SK-MEL-5 (cell line): ENCODE measurements at regions not wholly inside any gene's neighbourhood (a gene's known extent, or its start where the extent isn't known, plus 50 kb on each side); places are given as distances from the start of the nearest gene placed in this dataset.

ENCODE experiments used
- DNase-seq: peaks from one replicate; pipeline ENCODE4 v3.0.0-alpha.2; 2016; ENCODE audit warnings: low read depth, low spot score
- in situ Hi-C: cut with HindIII; loops from 2 replicates; pipeline ENCODE4 v1.10.0; 2016; ENCODE audit warnings: low sequenced_read_pairs, high pct_unique_total_duplicates, low pct_unique_long_range_greater_than_20kb

DNA sequence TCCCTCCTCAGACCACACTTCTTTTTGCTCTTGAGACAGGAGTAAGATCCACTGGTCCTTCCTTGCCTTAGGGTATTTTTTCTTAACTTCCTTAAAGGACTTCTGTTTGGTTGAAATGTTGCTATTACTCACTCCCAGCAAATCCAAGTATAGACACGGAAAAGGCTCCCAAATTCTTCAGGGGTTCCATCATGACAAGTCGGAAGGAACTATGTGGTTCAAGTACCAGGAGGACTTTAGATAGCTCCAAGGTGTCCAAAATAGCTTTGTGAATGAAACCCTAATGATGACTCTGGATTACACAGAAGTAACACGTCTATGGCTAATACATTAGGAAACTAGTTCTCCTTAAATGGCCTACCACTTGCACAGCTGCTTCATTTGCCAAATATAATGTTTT is 238.7 kb downstream of the KCTD12 start:
- in situ Hi-C loops: no loop called here
- no peak for DNase-seq

- no peak for DNase-seq
Measured at GRCh38 chr13:76646946-76647345, 239.3 kb downstream of the KCTD12 start.

DNA sequence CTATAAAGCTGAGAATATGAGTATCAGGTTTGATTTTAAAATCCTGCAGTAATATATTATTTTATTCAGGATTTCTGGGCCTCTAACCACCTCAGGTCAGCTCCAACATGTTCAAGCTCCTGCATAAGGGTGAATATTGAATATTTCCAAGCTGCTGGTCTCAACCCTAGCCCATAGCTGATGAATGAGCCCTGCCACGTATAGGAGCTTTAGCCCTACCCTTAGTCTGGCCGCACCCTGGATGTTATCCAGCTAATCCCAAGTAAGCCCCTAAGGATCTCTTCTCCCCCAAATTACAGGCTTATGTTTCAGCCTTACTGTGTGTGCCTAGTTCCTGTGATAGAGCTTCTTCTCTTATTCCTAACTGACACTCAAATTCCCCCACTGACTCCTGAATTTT is 240.6 kb downstream of the KCTD12 start:
- in situ Hi-C loops: no loop called here
- no peak for DNase-seq

More at GRCh38 chr13:76646946-76647345, 239.3 kb downstream of the KCTD12 start:
- in situ Hi-C loops: no loop called here

DNA sequence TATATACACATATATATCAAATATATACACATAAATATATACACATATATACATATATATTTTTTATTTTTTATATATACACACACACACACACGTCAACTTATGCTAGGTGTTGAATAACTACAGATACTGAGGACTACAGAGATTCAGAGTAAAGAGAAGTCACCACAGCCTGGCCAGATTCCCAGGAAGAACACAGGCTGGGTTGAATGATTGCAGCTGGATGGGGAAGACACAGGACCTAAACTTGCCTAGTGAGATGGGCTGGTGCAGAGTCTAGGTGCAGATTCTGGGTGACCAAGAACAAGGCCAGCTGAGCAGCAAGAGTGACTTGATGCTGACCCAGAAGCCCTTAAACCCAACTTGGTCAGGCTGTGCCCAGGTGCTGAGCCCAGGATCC is 241.3 kb downstream of the KCTD12 start:
- in situ Hi-C loops: no loop called here
- DNase-seq: no peak

- in situ Hi-C loops: no loop called here
- DNase-seq: no peak
Measured at GRCh38 chr13:76643596-76643995, 242.6 kb downstream of the KCTD12 start.

GRCh38 chr13:76641056-76641455 is 245.1 kb downstream of the KCTD12 start:
- DNase-seq: peak; percentile 82
- in situ Hi-C loops: no loop called here

- DNase-seq: no peak
Measured at GRCh38 chr13:76638882-76639281, 247.3 kb downstream of the KCTD12 start.

GRCh38 chr13:76638181-76638580 is 248.0 kb downstream of the KCTD12 start:
- in situ Hi-C loops: no loop called here

More at GRCh38 chr13:76638882-76639281, 247.3 kb downstream of the KCTD12 start:
- in situ Hi-C loops: no loop called here

GRCh38 chr13:76637641-76638141 is 248.5 kb downstream of the KCTD12 start:
- in situ Hi-C loops: no loop called here
- no peak for DNase-seq

More at GRCh38 chr13:76638181-76638580, 248.0 kb downstream of the KCTD12 start:
- DNase-seq: no peak

GRCh38 chr13:76636829-76637228 is 249.4 kb downstream of the KCTD12 start:
- in situ Hi-C loops: no loop called here
- DNase-seq: no peak

DNA sequence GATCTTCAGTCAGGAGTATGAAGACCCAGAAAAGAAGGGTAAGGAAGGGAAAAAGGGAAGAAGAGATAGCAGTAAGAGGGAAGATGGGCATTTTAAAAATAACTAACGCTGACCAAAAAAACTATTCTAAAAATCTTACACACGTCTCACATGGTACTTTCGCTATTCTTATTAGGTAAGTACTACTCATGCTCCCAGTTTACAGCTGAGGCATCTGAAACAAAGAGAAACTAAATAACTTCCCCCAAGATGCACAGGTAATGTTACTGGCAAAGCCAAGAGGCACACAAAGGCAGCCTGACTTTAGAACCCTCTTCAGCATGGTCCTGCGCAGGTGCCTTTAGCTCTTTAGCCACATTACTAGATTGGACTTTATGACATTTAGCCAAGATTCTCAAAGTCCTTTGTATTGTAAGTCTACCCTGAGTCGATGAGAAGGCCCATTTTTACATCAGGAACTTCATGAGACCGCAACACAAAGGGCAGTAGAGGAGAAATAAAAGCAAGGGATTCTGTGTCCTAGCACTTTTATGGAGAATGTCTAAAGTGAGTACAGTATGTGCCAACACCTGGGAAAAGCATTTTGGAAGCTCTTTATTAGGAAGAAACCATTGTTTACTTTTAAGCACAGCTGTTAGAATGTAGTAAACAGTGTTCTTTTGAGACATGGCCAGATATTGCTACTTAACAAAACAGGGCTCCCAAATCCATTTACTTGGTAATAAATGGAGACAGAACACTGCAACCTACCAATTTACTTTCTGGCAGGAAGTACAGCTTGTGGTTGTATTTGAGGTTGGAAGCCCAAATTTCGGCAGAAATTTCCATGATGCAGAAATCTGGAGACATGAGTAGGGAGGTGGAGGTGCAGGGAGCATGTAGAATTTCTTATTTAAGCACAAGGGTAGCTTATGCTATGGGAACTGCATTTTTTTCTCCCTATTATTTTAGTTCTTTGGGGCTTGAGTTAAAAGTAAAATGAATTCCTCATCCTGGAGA is 250.7 kb downstream of the KCTD12 start:
- no peak for DNase-seq
- in situ Hi-C loops: no loop called here

- DNase-seq: no peak
- in situ Hi-C loops: no loop called here
Measured at GRCh38 chr13:76634431-76635191, 251.6 kb downstream of the KCTD12 start.

DNA sequence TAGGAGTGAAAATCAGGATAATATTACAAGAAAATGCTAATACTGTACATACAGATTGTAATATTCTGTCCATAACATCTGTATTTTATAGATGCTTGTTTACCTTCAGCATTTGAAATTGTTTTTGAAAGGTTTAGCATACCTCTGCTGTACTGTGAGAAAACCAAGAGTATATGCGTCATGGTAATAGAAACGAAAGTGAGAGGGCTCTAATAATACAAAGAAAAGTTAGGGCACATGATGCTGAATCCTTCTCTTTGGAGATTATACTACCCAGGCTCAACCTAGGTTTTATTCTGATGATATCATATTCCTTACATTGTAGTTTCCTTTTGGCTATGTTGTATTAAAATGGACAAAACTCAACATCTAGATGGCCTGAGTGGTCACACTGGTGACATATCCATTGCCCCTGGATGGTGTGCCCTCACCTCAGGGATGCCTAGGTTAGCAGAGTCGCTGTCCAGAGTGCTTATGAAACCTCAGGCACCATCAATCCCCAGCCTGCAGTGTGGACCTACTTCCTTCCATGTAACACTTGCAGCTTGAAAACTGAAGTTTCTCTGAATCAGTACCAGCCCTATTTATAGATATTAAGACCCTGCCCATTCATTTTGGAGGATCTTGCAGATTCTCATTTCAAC is 253.7 kb downstream of the KCTD12 start:
- in situ Hi-C loops: no loop called here
- DNase-seq: no peak

- in situ Hi-C loops: no loop called here
- no peak for DNase-seq
Measured at GRCh38 chr13:76630629-76631230, 255.5 kb downstream of the KCTD12 start.

DNA sequence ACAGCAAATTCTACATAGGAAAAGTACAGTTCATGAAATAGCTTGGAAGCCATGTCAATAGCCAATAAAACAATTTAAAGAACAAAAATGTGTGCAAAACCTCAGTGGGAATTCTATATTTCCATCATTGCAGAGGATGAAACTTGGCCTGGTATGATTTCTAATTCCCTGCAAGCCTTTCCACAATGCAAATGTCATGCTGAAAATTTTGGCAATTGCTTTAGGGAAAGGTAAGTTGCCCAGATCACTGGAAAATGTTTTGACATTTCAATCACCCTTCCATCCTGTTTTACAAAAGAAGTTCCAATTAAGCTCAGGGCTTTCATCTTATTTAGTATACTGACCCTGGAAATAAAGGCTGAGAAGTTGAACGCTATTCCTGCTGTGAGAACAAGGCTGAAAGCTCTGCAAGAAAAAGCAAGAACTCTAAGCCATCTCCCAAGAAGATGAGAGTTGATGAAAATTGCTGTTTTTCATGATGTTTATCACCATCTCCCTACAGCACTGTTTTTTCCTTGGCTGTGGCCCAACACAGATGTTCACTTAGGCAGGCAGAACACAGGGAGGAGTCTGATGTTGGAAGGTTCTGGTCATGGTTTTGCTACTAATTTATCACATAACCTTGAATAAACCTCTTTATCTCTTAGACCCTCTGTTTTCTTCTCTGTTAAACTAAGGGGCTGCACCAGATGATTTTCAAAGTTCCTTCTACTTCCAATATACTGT is 263.7 kb downstream of the KCTD12 start:
- in situ Hi-C loops: no loop called here
- DNase-seq: no peak

- DNase-seq: no peak
- in situ Hi-C loops: no loop called here
Measured at GRCh38 chr13:76621705-76622104, 264.5 kb downstream of the KCTD12 start.

GRCh38 chr13:76620036-76620435 is 266.2 kb downstream of the KCTD12 start:
- no peak for DNase-seq
- in situ Hi-C loops: no loop called here
